IMR-90 (cell line): ENCODE measurements at regions not wholly inside any gene's neighbourhood (a gene's known extent, or its start where the extent isn't known, plus 50 kb on each side); places are given as distances from the start of the nearest gene placed in this dataset.

ENCODE experiments used
- ATAC-seq: fragments of 200-7000 bp; cut with Tn5 transposase; 2 replicates; pipeline ENCODE4 v1.9.1; 2020; ENCODE audit warnings: low read depth, mild to moderate bottlenecking, moderate library complexity
- BruUV-seq: library from RNA; stranded (reverse); fragments of 400-500 nt; replicated peaks from 2 replicates; lab custom pipeline; 2021; lab: Mats Ljungman, UMichigan
- CTCF ChIA-PET: fragments of 300-600 bp; formaldehyde crosslinking; extraction: SDS; loops from one replicate; lab custom pipeline; 2021; ENCODE audit warnings: antibody characterized with exemption; lab: Yijun Ruan, JAX
- POLR2A ChIA-PET: fragments of 300-600 bp; sonication (Branson Sonifier 250); formaldehyde crosslinking; loops from one replicate; lab custom pipeline; 2022; ENCODE audit warnings: antibody characterized with exemption; ENCODE audit not compliant: unreplicated experiment; lab: Charles Lee
- DNase-seq: peaks from one replicate; pipeline ENCODE4 v3.0.0; 2013
- H2AFZ ChIP-seq: replicated peaks from 2 replicates; pipeline ENCODE3; 2013; ENCODE audit warnings: low read length, mild to moderate bottlenecking; ENCODE audit not compliant: poor library complexity
- H2AK5ac ChIP-seq: 2 replicates; pipeline ENCODE4 v1.6.1; 2013; ENCODE audit warnings: low read depth, low read length, inconsistent platforms
- H2AK9ac ChIP-seq: replicated peaks from 2 replicates; pipeline ENCODE3; 2013; ENCODE audit warnings: mild to moderate bottlenecking, low read depth, low read length, moderate library complexity; ENCODE audit not compliant: poor library complexity
- H2BK120ac ChIP-seq: 2 replicates; pipeline ENCODE4 v1.6.1; 2013; ENCODE audit warnings: low read depth, low read length, inconsistent platforms
- H2BK15ac ChIP-seq: 3 replicates; pipeline ENCODE4 v1.6.1; 2013; ENCODE audit warnings: low read depth, low read length, inconsistent platforms
- H2BK20ac ChIP-seq: 2 replicates; pipeline ENCODE4 v1.6.1; 2013; ENCODE audit warnings: low read depth, mild to moderate bottlenecking, inconsistent platforms, low read length, moderate library complexity
- H2BK5ac ChIP-seq: 2 replicates; pipeline ENCODE4 v1.6.1; 2013; ENCODE audit warnings: mild to moderate bottlenecking, low read depth, low read length, inconsistent platforms; ENCODE audit not compliant: poor library complexity, severe bottlenecking
- H3K14ac ChIP-seq: replicated peaks from 2 replicates; pipeline ENCODE4 v1.6.1; 2013; ENCODE audit warnings: low read depth, low read length, inconsistent platforms
- H3K18ac ChIP-seq: 2 replicates; pipeline ENCODE4 v1.6.1; 2013; ENCODE audit warnings: low read depth, low read length, control low read depth
- H3K23ac ChIP-seq: 2 replicates; pipeline ENCODE4 v1.6.1; 2013; ENCODE audit warnings: low read depth, low read length, inconsistent platforms
- H3K27ac ChIP-seq: 2 replicates; pipeline ENCODE4 v1.5.1; 2013; ENCODE audit warnings: mild to moderate bottlenecking, control low read depth, low read length; ENCODE audit not compliant: insufficient read depth
- H3K27me3 ChIP-seq: 2 replicates; pipeline ENCODE4 v1.6.1; 2013; ENCODE audit warnings: low read length; ENCODE audit not compliant: control insufficient read depth, insufficient read depth
- H3K36me3 ChIP-seq: 2 replicates; pipeline ENCODE4 v1.6.1; 2013; ENCODE audit warnings: low read length, mixed read lengths; ENCODE audit not compliant: control insufficient read depth, insufficient read depth
- H3K4ac ChIP-seq: 2 replicates; pipeline ENCODE4 v1.6.1; 2013; ENCODE audit warnings: low read depth, low read length, inconsistent platforms
- H3K4me1 ChIP-seq: 2 replicates; pipeline ENCODE4 v1.6.1; 2013; ENCODE audit warnings: low read length, mixed read lengths; ENCODE audit not compliant: control insufficient read depth, insufficient read depth
- H3K4me2 ChIP-seq: 2 replicates; pipeline ENCODE4 v1.6.1; 2013; ENCODE audit warnings: low read depth, mild to moderate bottlenecking, control low read depth, low read length, moderate library complexity
- H3K4me3 ChIP-seq: 2 replicates; pipeline ENCODE4 v1.5.1; 2013; ENCODE audit warnings: low read depth, mild to moderate bottlenecking, control low read depth, low read length, moderate library complexity; ENCODE audit not compliant: insufficient read depth
- H3K56ac ChIP-seq: 2 replicates; pipeline ENCODE4 v1.6.1; 2013; ENCODE audit warnings: low read length, inconsistent platforms; ENCODE audit not compliant: insufficient read depth; ENCODE audit errors: extremely low read depth
- H3K79me1 ChIP-seq, 2 experiments: 2 replicates each; pipeline ENCODE4 v1.6.1; 2013; ENCODE audit warnings: low read length in 2 of 2, inconsistent platforms in 1 of 2, low read depth in 1 of 2
- H3K9ac ChIP-seq: 2 replicates; pipeline ENCODE4 v1.6.1; 2013; ENCODE audit warnings: low read depth, low read length, control low read depth
- H3K9me1 ChIP-seq: 2 replicates; pipeline ENCODE4 v1.6.1; 2013; ENCODE audit warnings: low read length, inconsistent platforms; ENCODE audit not compliant: insufficient read depth
- H3K9me3 ChIP-seq: 2 replicates; pipeline ENCODE4 v1.6.1; 2013; ENCODE audit warnings: low read length; ENCODE audit not compliant: control insufficient read depth, insufficient read depth
- H4K20me1 ChIP-seq: 2 replicates; pipeline ENCODE4 v1.6.1; 2013; ENCODE audit warnings: low read length, inconsistent platforms; ENCODE audit not compliant: insufficient read depth
- H4K5ac ChIP-seq: 2 replicates; pipeline ENCODE4 v1.6.1; 2013; ENCODE audit warnings: mild to moderate bottlenecking, low read depth, low read length, control low read depth
- H4K8ac ChIP-seq, 2 experiments: 2 replicates each; pipeline ENCODE4 v1.6.1; 2013; ENCODE audit warnings: low read depth in 2 of 2, low read length in 2 of 2, control low read depth in 1 of 2, inconsistent platforms in 1 of 2
- H4K91ac ChIP-seq: 2 replicates; pipeline ENCODE4 v1.6.1; 2013; ENCODE audit warnings: low read depth, low read length, inconsistent platforms; ENCODE audit not compliant: insufficient read depth
- CEBPB ChIP-seq: IDR thresholded peaks from 2 replicates; pipeline ENCODE4 v1.6.1; 2012; ENCODE audit warnings: low read depth, low read length, improper control_type of control experiment
- MAFK ChIP-seq: IDR thresholded peaks from 2 replicates; pipeline ENCODE4 v1.6.1; 2012; ENCODE audit warnings: low read depth, low read length, improper control_type of control experiment
- MAZ ChIP-seq: IDR thresholded peaks from 2 replicates; pipeline ENCODE4 v1.6.1; 2012; ENCODE audit warnings: low read depth, mild to moderate bottlenecking, low read length, improper control_type of control experiment, moderate library complexity, borderline replicate concordance
- MXI1 ChIP-seq: IDR thresholded peaks from 2 replicates; pipeline ENCODE4 v1.6.1; 2012; ENCODE audit warnings: low read depth, mild to moderate bottlenecking, low read length, moderate library complexity, borderline replicate concordance
- RFX5 ChIP-seq: IDR thresholded peaks from 2 replicates; pipeline ENCODE4 v1.8.0; 2012; ENCODE audit warnings: low read depth, mild to moderate bottlenecking, low read length, moderate library complexity
- SMC3 ChIP-seq: fragments of 150-350 bp; IDR thresholded peaks from 2 replicates; pipeline ENCODE4 v1.6.1; 2016; ENCODE audit warnings: low read depth, mild to moderate bottlenecking, antibody characterized with exemption, low read length, moderate library complexity
- WGBS, 2 experiments: methylation state at CpG; one replicate each; pipeline versions ENCODE4 v1.1.5 to v1.1.7; 2013; ENCODE audit warnings: missing lambda C conversion rate in 2 of 2; ENCODE audit not compliant: insufficient read length in 1 of 2; ENCODE audit errors: extremely low coverage in 2 of 2; 5-methylcytosine and 5-hydroxymethylcytosine counted together
- dilution Hi-C: fragments of 300-500 bp; cut with HindIII; formaldehyde crosslinking; loops from one replicate; pipeline ENCODE4 v1.14.3; 2018; ENCODE audit warnings: low sequenced_read_pairs; ENCODE audit not compliant: unreplicated experiment
- in situ Hi-C: fragments of 300-500 bp; cut with MboI; formaldehyde crosslinking; loops from 3 replicates; pipeline ENCODE4 v1.14.3; 2019; ENCODE audit warnings: low sequenced_read_pairs, inconsistent platforms, mixed read lengths
- intact Hi-C: fragments of 100-400 bp; cut with micrococcal nuclease; formaldehyde crosslinking; loops from 2 replicates; pipeline ENCODE4 v1.10.0; 2022
- TF ChIP-seq, protein P1 (sequence below): fragments of 150-350 bp; IDR thresholded peaks from 2 replicates; pipeline ENCODE4 v1.6.1; 2016; ENCODE audit warnings: low read depth, mild to moderate bottlenecking, low read length, moderate library complexity, borderline replicate concordance

DNA sequence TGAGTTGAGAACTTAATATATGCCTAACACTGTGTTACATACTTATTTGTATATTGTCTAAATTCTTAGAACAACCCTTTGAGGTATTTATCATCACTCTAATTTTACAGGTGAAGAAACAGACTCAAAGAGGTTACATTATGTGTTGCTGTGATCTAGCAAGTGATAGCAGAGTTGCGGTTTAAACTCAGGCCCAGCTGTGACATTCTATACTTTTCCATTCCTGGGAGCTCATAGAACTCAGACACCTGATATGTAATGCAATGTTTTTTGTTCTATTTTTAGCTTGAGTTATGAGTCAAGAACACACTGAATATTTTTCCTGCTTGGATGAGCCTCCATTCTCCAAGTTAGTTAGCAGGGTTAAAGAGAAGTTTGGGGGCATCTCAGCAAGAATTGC is 449.7 kb upstream of the DDI1 start:
- Histone ChIP-seq H3K23ac (no peak overlapping the region), H3K79me1 (no peaks in the 10 kb centered on the region), H3K9me3 (no peaks in the 10 kb centered on the region), H3K9ac (no peak overlapping the region), H3K14ac (no peak overlapping the region), H2BK120ac (no peak overlapping the region), H2AFZ (no peak overlapping the region), H4K5ac (no peak overlapping the region), H3K18ac (no peak overlapping the region), H3K4ac (no peak overlapping the region), H4K91ac (no peak overlapping the region), H2AK9ac (no peak overlapping the region), H3K4me3 (no peak overlapping the region), H4K8ac (no peak overlapping the region), H3K27me3 (no peaks in the 10 kb centered on the region), H3K27ac (no peak overlapping the region), H3K9me1 (peaks cover 3% of the 10 kb centered on the region), H3K36me3 (no peaks in the 10 kb centered on the region), H4K20me1 (no peaks in the 10 kb centered on the region), H2BK15ac (no peak overlapping the region), H2AK5ac (no peak overlapping the region), H2BK5ac (no peak overlapping the region), H2BK20ac (no peak overlapping the region), H3K4me2 (peak overlapping the region; percentile 42; the same call in 1 of the 2 replicates), H3K56ac (no peak overlapping the region), H3K4me1 (peaks cover 3% of the 10 kb centered on the region; the same call in 1 of the 2 replicates)
- ATAC-seq (no peak), DNase-seq (peak; percentile 58)
- in situ Hi-C loops: no loop called here
- no CpG with 5 or more reads among the region's 1 CpG for WGBS, 2 experiments
- TF ChIP-seq SMC3 (no peak), RFX5 (no peak), CEBPB (peak; percentile 23; the same call in 1 of the 2 replicates), MAZ (no peak), MAFK (no peak), MXI1 (no peak)
- TF ChIP-seq, protein P1, sequence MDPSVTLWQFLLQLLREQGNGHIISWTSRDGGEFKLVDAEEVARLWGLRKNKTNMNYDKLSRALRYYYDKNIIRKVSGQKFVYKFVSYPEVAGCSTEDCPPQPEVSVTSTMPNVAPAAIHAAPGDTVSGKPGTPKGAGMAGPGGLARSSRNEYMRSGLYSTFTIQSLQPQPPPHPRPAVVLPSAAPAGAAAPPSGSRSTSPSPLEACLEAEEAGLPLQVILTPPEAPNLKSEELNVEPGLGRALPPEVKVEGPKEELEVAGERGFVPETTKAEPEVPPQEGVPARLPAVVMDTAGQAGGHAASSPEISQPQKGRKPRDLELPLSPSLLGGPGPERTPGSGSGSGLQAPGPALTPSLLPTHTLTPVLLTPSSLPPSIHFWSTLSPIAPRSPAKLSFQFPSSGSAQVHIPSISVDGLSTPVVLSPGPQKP: no peak
- intact Hi-C loops: no loop called here
- no TSS peak for BruUV-seq
- ChIA-PET CTCF (no interaction called here), POLR2A (no interaction called here)
- dilution Hi-C loops: no loop called here
